ENCODE measurements at regions not wholly inside any gene's neighbourhood (a gene's known extent, or its start where the extent isn't known, plus 50 kb on each side); places are given as distances from the start of the nearest gene placed in this dataset.

DNA sequence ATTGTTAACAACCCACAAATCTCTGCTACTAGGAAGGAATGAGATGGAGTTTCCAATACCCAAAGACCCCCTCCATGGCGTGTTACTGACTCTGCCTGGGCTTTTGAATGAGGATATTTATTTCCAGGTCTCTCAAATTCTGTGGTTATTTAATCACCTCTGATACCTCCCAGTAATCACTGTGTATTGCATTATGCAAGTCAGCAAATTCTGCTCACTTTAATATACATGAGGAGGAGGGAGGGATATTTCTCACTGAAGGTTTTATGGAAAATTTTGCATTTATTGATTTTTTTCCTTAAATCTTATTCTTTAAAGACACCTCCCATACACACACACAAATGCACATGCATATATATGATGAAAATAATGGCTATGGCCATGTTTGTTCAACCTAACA lies 962.9 kb downstream of the VRK1 start:
- H3K9me3 Mint-ChIP-seq: peaks cover 55% of the 10 kb centered on the region
- TF ChIP-seq, protein P1, sequence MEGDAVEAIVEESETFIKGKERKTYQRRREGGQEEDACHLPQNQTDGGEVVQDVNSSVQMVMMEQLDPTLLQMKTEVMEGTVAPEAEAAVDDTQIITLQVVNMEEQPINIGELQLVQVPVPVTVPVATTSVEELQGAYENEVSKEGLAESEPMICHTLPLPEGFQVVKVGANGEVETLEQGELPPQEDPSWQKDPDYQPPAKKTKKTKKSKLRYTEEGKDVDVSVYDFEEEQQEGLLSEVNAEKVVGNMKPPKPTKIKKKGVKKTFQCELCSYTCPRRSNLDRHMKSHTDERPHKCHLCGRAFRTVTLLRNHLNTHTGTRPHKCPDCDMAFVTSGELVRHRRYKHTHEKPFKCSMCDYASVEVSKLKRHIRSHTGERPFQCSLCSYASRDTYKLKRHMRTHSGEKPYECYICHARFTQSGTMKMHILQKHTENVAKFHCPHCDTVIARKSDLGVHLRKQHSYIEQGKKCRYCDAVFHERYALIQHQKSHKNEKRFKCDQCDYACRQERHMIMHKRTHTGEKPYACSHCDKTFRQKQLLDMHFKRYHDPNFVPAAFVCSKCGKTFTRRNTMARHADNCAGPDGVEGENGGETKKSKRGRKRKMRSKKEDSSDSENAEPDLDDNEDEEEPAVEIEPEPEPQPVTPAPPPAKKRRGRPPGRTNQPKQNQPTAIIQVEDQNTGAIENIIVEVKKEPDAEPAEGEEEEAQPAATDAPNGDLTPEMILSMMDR (IDR thresholded peaks at IDR 0.05): no peak
- H3K4me1 Mint-ChIP-seq (ENCODE audit: low read depth): no peaks in the 10 kb centered on the region
- no peaks in the 10 kb centered on the region for H3K27me3 Mint-ChIP-seq (ENCODE audit: insufficient read depth)
- H3K4me3 Mint-ChIP-seq: no peak overlapping the region
- no peak for DNase-seq
- H3K36me3 Mint-ChIP-seq (ENCODE audit: low read depth): no peaks in the 10 kb centered on the region; the same call in 1 of the 2 replicates
- no peak overlapping the region for H3K27ac Mint-ChIP-seq

GRCh38 chr14:97762386-97762785 lies 965.2 kb downstream of the VRK1 start:
- no peaks in the 10 kb centered on the region for H3K4me1 Mint-ChIP-seq (ENCODE audit: low read depth)
- no peaks in the 10 kb centered on the region; the same call in 1 of the 2 replicates for H3K36me3 Mint-ChIP-seq (ENCODE audit: low read depth)
- no peaks in the 10 kb centered on the region for H3K27me3 Mint-ChIP-seq (ENCODE audit: insufficient read depth)
- H3K4me3 Mint-ChIP-seq: no peak overlapping the region
- peaks cover 61% of the 10 kb centered on the region for H3K9me3 Mint-ChIP-seq
- no peak overlapping the region for H3K27ac Mint-ChIP-seq
- DNase-seq: no peak
- TF ChIP-seq, protein P1 (IDR thresholded peaks at IDR 0.05): no peak

- no peak for DNase-seq
- H3K9me3 Mint-ChIP-seq: peaks cover 54% of the 10 kb centered on the region
- TF ChIP-seq, protein P1 (IDR thresholded peaks at IDR 0.05): no peak
- no peak overlapping the region for H3K4me3 Mint-ChIP-seq
- H3K27ac Mint-ChIP-seq: no peak overlapping the region
- no peaks in the 10 kb centered on the region; the same call in 1 of the 2 replicates for H3K36me3 Mint-ChIP-seq (ENCODE audit: low read depth)
- H3K4me1 Mint-ChIP-seq (ENCODE audit: low read depth): no peaks in the 10 kb centered on the region
- no peaks in the 10 kb centered on the region; the same call in 1 of the 2 replicates for H3K27me3 Mint-ChIP-seq (ENCODE audit: insufficient read depth)
These were observed 974.3 kb downstream of the VRK1 start for GRCh38 chr14:97771340-97772045.

GRCh38 chr14:97773598-97773997 lies 976.4 kb downstream of the VRK1 start:
- Mint-ChIP-seq H3K4me3 (no peak overlapping the region), H3K4me1 (ENCODE audit: low read depth) (no peaks in the 10 kb centered on the region), H3K27ac (no peak overlapping the region), H3K9me3 (peaks cover 57% of the 10 kb centered on the region), H3K36me3 (ENCODE audit: low read depth) (peaks cover 4% of the 10 kb centered on the region; the same call in 1 of the 2 replicates), H3K27me3 (ENCODE audit: insufficient read depth) (no peaks in the 10 kb centered on the region; the same call in 1 of the 2 replicates)
- TF ChIP-seq, protein P1 (IDR thresholded peaks at IDR 0.05): no peak
- DNase-seq: no peak

GRCh38 chr14:97776890-97777558 lies 979.8 kb downstream of the VRK1 start:
- Mint-ChIP-seq H3K4me1 (ENCODE audit: low read depth) (no peaks in the 10 kb centered on the region), H3K4me3 (no peak overlapping the region), H3K9me3 (peaks cover 47% of the 10 kb centered on the region), H3K27ac (no peak overlapping the region), H3K36me3 (ENCODE audit: low read depth) (peaks cover 8% of the 10 kb centered on the region; the same call in 1 of the 2 replicates), H3K27me3 (ENCODE audit: insufficient read depth) (no peaks in the 10 kb centered on the region; the same call in 1 of the 2 replicates)
- TF ChIP-seq, protein P1 (IDR thresholded peaks at IDR 0.05): no peak
- no peak for DNase-seq
